MCF 10A (cell line): ENCODE measurements at regions not wholly inside any gene's neighbourhood (a gene's known extent, or its start where the extent isn't known, plus 50 kb on each side); places are given as distances from the start of the nearest gene placed in this dataset.

Experiments used
- BruUV-seq: library from RNA; stranded (reverse); fragments of 400-500 nt; replicated peaks from 2 replicates; lab custom pipeline; 2021; lab: Mats Ljungman, UMichigan
- CTCF ChIA-PET: fragments of 300-600 bp; sonication (Branson Sonifier 250); formaldehyde crosslinking; extraction: SDS; loops from one replicate; lab custom pipeline; 2021; ENCODE audit warnings: antibody characterized with exemption, inconsistent platforms; lab: Yijun Ruan, JAX
- POLR2A ChIA-PET: fragments of 300-600, 350-650 bp; sonication (Branson Sonifier 250); formaldehyde crosslinking; extraction: SDS; loops from one replicate; lab custom pipeline; 2020; ENCODE audit warnings: antibody characterized with exemption, inconsistent platforms; lab: Yijun Ruan, JAX
- DNase-seq: peaks from one replicate; pipeline ENCODE4 v3.0.0-alpha.2; 2018; ENCODE audit not compliant: unreplicated experiment
- H3K27ac Mint-ChIP-seq: one replicate; pipeline ENCODE4 v1.8.0; 2022; ENCODE audit warnings: mild to moderate bottlenecking, low read depth, mixed read lengths; ENCODE audit not compliant: unreplicated experiment
- H3K27me3 Mint-ChIP-seq: one replicate; pipeline ENCODE4 v1.8.0; 2022; ENCODE audit warnings: mixed read lengths; ENCODE audit not compliant: insufficient read depth, unreplicated experiment
- H3K36me3 Mint-ChIP-seq: one replicate; pipeline ENCODE4 v1.8.0; 2022; ENCODE audit warnings: mild to moderate bottlenecking, moderate library complexity, mixed read lengths; ENCODE audit not compliant: insufficient read depth, unreplicated experiment
- H3K4me1 Mint-ChIP-seq: one replicate; pipeline ENCODE4 v1.8.0; 2022; ENCODE audit warnings: mixed read lengths; ENCODE audit not compliant: insufficient read depth, unreplicated experiment
- H3K4me3 Mint-ChIP-seq: one replicate; pipeline ENCODE4 v1.8.0; 2022; ENCODE audit warnings: mild to moderate bottlenecking, moderate library complexity, mixed read lengths; ENCODE audit not compliant: unreplicated experiment
- H3K9me3 Mint-ChIP-seq: one replicate; pipeline ENCODE4 v1.8.0; 2022; ENCODE audit warnings: mixed read lengths; ENCODE audit not compliant: unreplicated experiment
- intact Hi-C: fragments of 100-400 bp; cut with micrococcal nuclease; formaldehyde crosslinking; loops from 2 replicates; pipeline ENCODE4 v1.14.1; 2022
- TF ChIP-seq, protein P1 (sequence below): fragments of 200-600 bp; IDR thresholded peaks from one replicate; pipeline ENCODE4 v1.8.0; 2022; ENCODE audit warnings: antibody characterized with exemption, mild to moderate bottlenecking; ENCODE audit not compliant: unreplicated experiment

DNA sequence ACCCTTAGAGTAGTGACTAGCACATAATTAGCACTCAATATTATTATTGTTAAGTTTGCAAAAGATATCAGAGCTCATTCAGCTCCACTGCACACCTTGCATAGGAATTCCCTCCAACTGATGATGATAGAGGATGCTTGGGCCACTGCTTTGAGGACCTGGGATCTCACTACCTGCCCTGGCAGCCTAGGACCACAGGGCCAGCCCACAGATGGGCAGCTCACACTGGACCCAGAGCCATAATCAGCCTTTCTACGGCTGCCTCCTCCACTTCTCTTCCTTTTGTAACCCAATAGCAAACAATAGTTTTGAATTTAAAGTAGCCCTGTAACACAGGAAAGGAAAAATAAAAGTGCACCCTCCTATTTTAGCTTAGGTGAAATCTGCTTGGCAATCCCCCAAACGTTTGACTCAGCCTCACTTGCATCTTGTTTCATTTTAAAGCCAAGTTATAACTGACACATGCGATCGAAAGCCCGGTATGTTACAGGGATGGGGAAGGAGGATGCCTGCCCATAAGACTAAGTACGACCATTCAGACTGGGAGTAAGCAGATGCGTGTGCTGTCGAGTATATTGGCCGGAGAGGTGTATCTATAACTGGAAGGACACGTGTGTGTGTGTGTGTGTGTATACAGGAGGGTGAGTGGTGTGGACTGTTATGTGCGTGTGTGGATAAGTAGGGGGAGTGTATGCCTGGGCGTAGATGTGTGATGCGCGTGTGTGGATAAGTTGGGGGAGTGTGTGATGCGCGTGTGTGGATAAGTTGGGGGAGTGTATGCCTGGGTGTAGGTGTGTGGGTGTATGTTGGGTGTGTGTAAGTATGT lies 65.9 kb downstream of the CPN2 start:
- POLR2A ChIA-PET: interaction anchor here (0.6 to 1.2 kb wide), 3 partner anchors 11 to 143 kb away, joined by 3 to 8 read pairs (median 3); no protein-coding TSS in a partner anchor
- peak; percentile 80 for DNase-seq

DNA sequence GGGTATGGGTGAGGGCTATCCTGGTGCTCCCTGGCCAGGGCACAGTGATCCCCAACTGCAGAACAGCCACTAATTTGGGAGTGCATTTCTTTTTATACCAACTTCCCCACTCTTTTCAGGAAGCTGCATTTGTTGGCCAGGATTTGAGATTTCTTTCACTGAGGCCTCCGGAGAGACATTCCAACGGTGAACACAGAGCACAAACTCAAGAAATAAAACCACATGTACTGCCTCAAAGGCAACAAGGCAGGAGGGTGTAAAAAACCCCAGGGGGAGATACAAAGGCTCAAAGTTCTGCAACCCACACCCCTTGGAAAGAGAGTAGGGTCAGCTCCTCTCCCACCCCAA lies 65.3 kb downstream of the CPN2 start:
- intact Hi-C loops: no loop called here
- BruUV-seq: no TSS peak
- Mint-ChIP-seq H3K4me3 (no peak overlapping the region), H3K27ac (no peak overlapping the region), H3K27me3 (no peaks in the 10 kb centered on the region), H3K4me1 (peaks cover 4% of the 10 kb centered on the region), H3K9me3 (peaks cover 8% of the 10 kb centered on the region), H3K36me3 (no peaks in the 10 kb centered on the region)
- ChIA-PET POLR2A (interaction anchor here (1.2 kb wide), 1 partner anchor 144 kb away, joined by 3 read pairs; no protein-coding TSS in a partner anchor), CTCF (interaction anchor here (0.9 to 1.3 kb wide), 2 partner anchors 9 to 30 kb away, joined by 4 to 6 read pairs; no protein-coding TSS in a partner anchor)
- DNase-seq: no peak
- TF ChIP-seq, protein P1, sequence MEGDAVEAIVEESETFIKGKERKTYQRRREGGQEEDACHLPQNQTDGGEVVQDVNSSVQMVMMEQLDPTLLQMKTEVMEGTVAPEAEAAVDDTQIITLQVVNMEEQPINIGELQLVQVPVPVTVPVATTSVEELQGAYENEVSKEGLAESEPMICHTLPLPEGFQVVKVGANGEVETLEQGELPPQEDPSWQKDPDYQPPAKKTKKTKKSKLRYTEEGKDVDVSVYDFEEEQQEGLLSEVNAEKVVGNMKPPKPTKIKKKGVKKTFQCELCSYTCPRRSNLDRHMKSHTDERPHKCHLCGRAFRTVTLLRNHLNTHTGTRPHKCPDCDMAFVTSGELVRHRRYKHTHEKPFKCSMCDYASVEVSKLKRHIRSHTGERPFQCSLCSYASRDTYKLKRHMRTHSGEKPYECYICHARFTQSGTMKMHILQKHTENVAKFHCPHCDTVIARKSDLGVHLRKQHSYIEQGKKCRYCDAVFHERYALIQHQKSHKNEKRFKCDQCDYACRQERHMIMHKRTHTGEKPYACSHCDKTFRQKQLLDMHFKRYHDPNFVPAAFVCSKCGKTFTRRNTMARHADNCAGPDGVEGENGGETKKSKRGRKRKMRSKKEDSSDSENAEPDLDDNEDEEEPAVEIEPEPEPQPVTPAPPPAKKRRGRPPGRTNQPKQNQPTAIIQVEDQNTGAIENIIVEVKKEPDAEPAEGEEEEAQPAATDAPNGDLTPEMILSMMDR: no peak

More for the DNA sequence above, 65.9 kb downstream of the CPN2 start:
- peaks cover 4% of the 10 kb centered on the region for H3K4me1 Mint-ChIP-seq
- no peaks in the 10 kb centered on the region for H3K36me3 Mint-ChIP-seq
- CTCF ChIA-PET: interaction anchor here (0.9 kb wide), 1 partner anchor 31 kb away, joined by 4 read pairs; no protein-coding TSS in a partner anchor
- H3K9me3 Mint-ChIP-seq: peaks cover 5% of the 10 kb centered on the region
- no TSS peak for BruUV-seq
- H3K27me3 Mint-ChIP-seq: no peaks in the 10 kb centered on the region
- no peak overlapping the region for H3K27ac Mint-ChIP-seq
- H3K4me3 Mint-ChIP-seq: no peak overlapping the region
- intact Hi-C loops: no loop called here
- TF ChIP-seq, protein P1: no peak

DNA sequence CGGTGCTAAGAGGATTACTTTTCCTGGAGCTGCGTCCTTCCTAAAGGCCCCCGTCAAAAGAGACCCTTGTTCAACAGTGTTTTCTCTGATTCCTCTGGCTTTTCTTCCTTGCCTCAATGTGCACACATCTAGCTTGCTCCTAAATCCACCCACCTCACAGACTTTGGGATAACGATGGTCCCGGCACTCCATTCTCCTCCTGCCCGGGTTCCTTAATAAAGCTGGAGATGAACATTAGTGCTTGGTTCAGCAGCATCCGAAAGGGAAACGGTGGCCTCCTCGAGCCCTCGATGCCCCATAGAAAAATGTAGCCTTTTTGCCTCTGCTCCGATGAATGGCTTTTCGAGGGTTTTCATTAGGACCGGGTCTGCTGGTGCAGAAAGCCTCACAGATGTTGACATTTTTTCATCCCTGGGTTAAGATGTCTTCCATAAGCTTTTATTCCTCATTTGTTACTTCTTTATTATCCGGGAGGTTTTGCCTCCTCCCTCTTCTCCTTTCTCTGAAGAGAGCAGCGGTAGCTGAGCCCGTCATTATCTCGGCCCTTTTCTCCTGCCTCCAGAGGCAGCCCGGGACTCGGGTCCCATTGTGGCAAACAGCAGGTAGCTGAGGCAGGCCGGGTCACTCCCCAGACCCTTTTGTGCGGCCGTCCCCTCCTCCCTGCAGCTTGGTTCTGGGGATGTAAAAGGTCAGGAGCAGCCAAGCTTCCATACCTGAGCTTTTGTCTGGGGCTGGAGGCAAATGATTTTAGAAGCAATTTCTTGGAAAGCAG lies 64.6 kb downstream of the CPN2 start:
- H3K27me3 Mint-ChIP-seq: no peaks in the 10 kb centered on the region
- POLR2A ChIA-PET: interaction anchor here (1.2 kb wide), 1 partner anchor 145 kb away, joined by 3 read pairs; no protein-coding TSS in a partner anchor
- peaks cover 8% of the 10 kb centered on the region for H3K9me3 Mint-ChIP-seq
- H3K4me3 Mint-ChIP-seq: no peak overlapping the region
- CTCF ChIA-PET: interaction anchor here (0.6 to 1.3 kb wide), 4 partner anchors 9 to 29 kb away, joined by 3 to 6 read pairs (median 4); no protein-coding TSS in a partner anchor
- peaks cover 4% of the 10 kb centered on the region for H3K4me1 Mint-ChIP-seq
- no peak overlapping the region for H3K27ac Mint-ChIP-seq
- TF ChIP-seq, protein P1: no peak
- no TSS peak for BruUV-seq
- intact Hi-C loops: no loop called here
- H3K36me3 Mint-ChIP-seq: peaks cover 4% of the 10 kb centered on the region
- DNase-seq: no peak

DNA sequence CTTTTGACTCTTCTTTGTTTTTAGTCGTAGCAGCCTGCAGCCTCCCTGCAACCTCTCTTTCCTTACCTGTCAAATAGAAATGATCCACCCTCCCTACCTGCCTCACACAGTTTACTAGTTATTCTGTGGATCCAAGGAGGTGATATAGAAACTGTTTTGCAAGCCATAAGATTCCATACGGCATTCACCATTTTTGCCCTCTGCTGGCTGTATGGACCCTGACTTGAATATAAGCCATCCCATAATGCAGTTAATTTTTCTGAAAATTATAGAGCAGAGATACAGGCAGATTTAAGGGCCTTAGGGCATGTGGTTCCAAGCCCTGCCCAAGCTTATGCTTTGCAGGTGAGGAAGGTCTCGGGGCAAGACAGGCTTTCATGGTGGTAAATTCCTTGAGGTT lies 63.8 kb downstream of the CPN2 start:
- Mint-ChIP-seq H3K36me3 (peaks cover 9% of the 10 kb centered on the region), H3K27me3 (no peaks in the 10 kb centered on the region), H3K4me3 (no peak overlapping the region), H3K4me1 (peaks cover 4% of the 10 kb centered on the region), H3K27ac (no peak overlapping the region), H3K9me3 (peaks cover 8% of the 10 kb centered on the region)
- no peak for DNase-seq
- TF ChIP-seq, protein P1: no peak
- ChIA-PET CTCF (no interaction called here), POLR2A (interaction anchor here (0.5 to 0.6 kb wide), 2 partner anchors 149 to 335 kb away, joined by 3 read pairs; no protein-coding TSS in a partner anchor)
- BruUV-seq: no TSS peak
- intact Hi-C loops: no loop called here
